ENCODE measurements at regions not wholly inside any gene's neighbourhood (a gene's known extent, or its start where the extent isn't known, plus 50 kb on each side); places are given as distances from the start of the nearest gene placed in this dataset.

DNA sequence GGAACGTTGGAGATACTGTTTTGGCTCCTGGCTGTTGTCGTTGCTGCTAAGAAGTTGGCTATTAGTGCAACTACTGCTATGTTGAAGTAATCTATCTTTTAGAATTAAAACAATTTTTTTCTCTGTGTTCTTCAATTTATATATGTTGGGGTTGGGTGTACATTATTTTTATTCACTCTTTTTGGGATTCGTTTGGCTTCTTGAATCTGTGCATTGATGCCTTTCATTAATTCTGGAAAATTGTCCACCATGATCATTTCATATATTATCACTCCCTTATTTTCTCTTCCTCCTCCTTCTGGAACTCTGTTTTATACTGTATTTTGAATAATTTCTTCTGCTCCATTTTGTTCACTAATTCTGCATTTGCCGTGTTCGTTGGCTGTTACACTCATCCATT, 199.5 kb upstream of the PLET1 start:
- no peaks in the 10 kb centered on the region for H3K36me3 ChIP-seq (ENCODE audit: control insufficient read depth, insufficient read depth, low read length)
- POLR2A ChIA-PET: no interaction called here
- H3K9me3 ChIP-seq (ENCODE audit: control insufficient read depth, insufficient read depth, low read depth, low read length): no peaks in the 10 kb centered on the region
- H3K4me3 ChIP-seq (ENCODE audit: low read depth in 2 of 2, low read length in 2 of 2): no peak overlapping the region
- H3K4me1 ChIP-seq (ENCODE audit: control insufficient read depth, insufficient read depth, low read length): no peaks in the 10 kb centered on the region
- CTCF ChIA-PET: interaction anchor here (0.6 kb wide), 1 partner anchor 312 kb away, joined by 7 read pairs; no protein-coding TSS in a partner anchor
- no peak for DNase-seq (ENCODE audit: low read depth, low spot score)
- intact Hi-C loops (cut with micrococcal nuclease; ENCODE audit: unreplicated experiment) (no loop called here), in situ Hi-C loops (cut with HindIII; ENCODE audit: low pct_unique_long_range_greater_than_20kb, low sequenced_read_pairs) (no loop called here)
- ATAC-seq: no peak
- no TSS peak for BruUV-seq (replicated peaks)
- H3K27me3 ChIP-seq (ENCODE audit: control insufficient read depth, insufficient read depth, low read length): no peaks in the 10 kb centered on the region
- TF ChIP-seq POLR2AphosphoS5 (IDR thresholded peaks at IDR 0.05; ENCODE audit: low read depth, low read length) (no peak), TCF7L2 (IDR thresholded peaks at IDR 0.05; ENCODE audit: low read depth, low read length) (no peak), SIN3A (IDR thresholded peaks at IDR 0.05; ENCODE audit: borderline replicate concordance, insufficient read depth, low read depth, low read length) (no peak)
- TF ChIP-seq, protein P1, sequence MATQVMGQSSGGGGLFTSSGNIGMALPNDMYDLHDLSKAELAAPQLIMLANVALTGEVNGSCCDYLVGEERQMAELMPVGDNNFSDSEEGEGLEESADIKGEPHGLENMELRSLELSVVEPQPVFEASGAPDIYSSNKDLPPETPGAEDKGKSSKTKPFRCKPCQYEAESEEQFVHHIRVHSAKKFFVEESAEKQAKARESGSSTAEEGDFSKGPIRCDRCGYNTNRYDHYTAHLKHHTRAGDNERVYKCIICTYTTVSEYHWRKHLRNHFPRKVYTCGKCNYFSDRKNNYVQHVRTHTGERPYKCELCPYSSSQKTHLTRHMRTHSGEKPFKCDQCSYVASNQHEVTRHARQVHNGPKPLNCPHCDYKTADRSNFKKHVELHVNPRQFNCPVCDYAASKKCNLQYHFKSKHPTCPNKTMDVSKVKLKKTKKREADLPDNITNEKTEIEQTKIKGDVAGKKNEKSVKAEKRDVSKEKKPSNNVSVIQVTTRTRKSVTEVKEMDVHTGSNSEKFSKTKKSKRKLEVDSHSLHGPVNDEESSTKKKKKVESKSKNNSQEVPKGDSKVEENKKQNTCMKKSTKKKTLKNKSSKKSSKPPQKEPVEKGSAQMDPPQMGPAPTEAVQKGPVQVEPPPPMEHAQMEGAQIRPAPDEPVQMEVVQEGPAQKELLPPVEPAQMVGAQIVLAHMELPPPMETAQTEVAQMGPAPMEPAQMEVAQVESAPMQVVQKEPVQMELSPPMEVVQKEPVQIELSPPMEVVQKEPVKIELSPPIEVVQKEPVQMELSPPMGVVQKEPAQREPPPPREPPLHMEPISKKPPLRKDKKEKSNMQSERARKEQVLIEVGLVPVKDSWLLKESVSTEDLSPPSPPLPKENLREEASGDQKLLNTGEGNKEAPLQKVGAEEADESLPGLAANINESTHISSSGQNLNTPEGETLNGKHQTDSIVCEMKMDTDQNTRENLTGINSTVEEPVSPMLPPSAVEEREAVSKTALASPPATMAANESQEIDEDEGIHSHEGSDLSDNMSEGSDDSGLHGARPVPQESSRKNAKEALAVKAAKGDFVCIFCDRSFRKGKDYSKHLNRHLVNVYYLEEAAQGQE (IDR thresholded peaks at IDR 0.05; ENCODE audit: insufficient read depth in 1 of 2, low read depth in 2 of 2, low read length in 1 of 2): no peak
- TF ChIP-seq, protein P2, sequence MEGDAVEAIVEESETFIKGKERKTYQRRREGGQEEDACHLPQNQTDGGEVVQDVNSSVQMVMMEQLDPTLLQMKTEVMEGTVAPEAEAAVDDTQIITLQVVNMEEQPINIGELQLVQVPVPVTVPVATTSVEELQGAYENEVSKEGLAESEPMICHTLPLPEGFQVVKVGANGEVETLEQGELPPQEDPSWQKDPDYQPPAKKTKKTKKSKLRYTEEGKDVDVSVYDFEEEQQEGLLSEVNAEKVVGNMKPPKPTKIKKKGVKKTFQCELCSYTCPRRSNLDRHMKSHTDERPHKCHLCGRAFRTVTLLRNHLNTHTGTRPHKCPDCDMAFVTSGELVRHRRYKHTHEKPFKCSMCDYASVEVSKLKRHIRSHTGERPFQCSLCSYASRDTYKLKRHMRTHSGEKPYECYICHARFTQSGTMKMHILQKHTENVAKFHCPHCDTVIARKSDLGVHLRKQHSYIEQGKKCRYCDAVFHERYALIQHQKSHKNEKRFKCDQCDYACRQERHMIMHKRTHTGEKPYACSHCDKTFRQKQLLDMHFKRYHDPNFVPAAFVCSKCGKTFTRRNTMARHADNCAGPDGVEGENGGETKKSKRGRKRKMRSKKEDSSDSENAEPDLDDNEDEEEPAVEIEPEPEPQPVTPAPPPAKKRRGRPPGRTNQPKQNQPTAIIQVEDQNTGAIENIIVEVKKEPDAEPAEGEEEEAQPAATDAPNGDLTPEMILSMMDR (IDR thresholded peaks at IDR 0.05): no peak
- H3K27ac ChIP-seq (ENCODE audit: low read length): no peak overlapping the region

DNA sequence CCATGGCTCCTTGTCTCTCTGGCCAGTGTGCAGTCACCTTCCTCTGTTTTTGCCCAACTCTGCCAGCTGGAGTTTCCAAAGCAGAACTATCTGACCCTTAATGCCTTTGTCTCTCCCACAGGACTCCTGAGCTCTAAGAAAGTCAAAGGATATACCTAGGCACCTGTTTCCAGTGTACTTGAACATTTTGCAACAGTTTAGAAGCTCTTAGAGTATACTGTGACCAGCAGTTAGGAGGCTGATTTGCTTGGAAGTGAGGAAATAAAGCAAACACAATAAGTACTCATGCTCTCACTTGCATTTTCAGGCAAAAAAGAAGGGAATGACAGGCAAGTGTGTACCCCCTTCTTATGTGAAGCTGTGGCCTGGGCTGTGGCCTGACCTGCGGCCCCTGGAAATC, 204.3 kb upstream of the PLET1 start:
- H3K36me3 ChIP-seq (ENCODE audit: control insufficient read depth, insufficient read depth, low read length): no peaks in the 10 kb centered on the region
- BruUV-seq (replicated peaks): no TSS peak
- H3K4me3 ChIP-seq (ENCODE audit: low read depth in 2 of 2, low read length in 2 of 2): no peak overlapping the region
- in situ Hi-C loops (cut with HindIII; ENCODE audit: low pct_unique_long_range_greater_than_20kb, low sequenced_read_pairs) (no loop called here), intact Hi-C loops (cut with micrococcal nuclease; ENCODE audit: unreplicated experiment) (no loop called here)
- no peak for TF ChIP-seq TCF7L2 (IDR thresholded peaks at IDR 0.05; ENCODE audit: low read depth, low read length)
- TF ChIP-seq POLR2AphosphoS5 (IDR thresholded peaks at IDR 0.05; ENCODE audit: low read depth, low read length): no peak
- DNase-seq (ENCODE audit: low read depth, low spot score): no peak
- no peaks in the 10 kb centered on the region for H3K4me1 ChIP-seq (ENCODE audit: control insufficient read depth, insufficient read depth, low read length)
- H3K27me3 ChIP-seq (ENCODE audit: control insufficient read depth, insufficient read depth, low read length): 0 out of 2 replicates have a peak, but pooled peaks cover 4% of the 10 kb centered on the region
- POLR2A ChIA-PET: no interaction called here
- CTCF ChIA-PET: no interaction called here
- no peaks in the 10 kb centered on the region for H3K9me3 ChIP-seq (ENCODE audit: control insufficient read depth, insufficient read depth, low read depth, low read length)
- no peak for ATAC-seq
- H3K27ac ChIP-seq (ENCODE audit: low read length): no peak overlapping the region

DNA sequence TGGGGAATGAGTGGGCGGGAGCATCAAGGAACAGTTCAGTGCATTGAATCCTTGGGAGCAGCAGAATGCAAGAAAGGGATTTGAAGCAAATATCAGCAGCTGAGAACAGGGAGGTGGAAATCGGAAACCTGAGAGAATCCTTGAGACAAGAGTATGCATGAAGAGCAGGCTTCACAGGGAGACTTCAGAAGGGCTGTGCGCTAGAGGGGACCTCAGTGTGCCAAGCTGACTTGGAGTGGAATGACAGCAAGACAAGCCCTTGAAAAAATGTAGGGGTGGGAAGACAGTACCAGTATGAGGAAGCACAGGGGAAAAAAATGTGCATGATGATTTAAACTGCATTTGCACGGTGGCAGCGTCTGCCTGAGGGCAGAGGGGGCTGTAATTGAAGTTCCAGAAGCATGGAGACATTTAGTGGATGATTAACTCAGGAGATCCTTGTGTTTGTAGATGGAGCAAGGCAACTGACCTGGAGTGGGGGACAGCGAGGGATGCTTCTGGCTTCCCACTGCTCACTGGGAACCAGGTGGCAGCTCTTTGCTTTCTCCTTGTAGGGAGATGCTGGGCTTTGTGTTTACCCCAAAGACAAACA, 204.9 kb upstream of the PLET1 start:
- Histone ChIP-seq H3K36me3 (ENCODE audit: control insufficient read depth, insufficient read depth, low read length) (no peaks in the 10 kb centered on the region), H3K4me3 (ENCODE audit: low read depth in 2 of 2, low read length in 2 of 2) (no peak overlapping the region), H3K27ac (ENCODE audit: low read length) (no peak overlapping the region), H3K27me3 (ENCODE audit: control insufficient read depth, insufficient read depth, low read length) (0 out of 2 replicates have a peak, but pooled peaks cover 4% of the 10 kb centered on the region), H3K9me3 (ENCODE audit: control insufficient read depth, insufficient read depth, low read depth, low read length) (no peaks in the 10 kb centered on the region), H3K4me1 (ENCODE audit: control insufficient read depth, insufficient read depth, low read length) (no peaks in the 10 kb centered on the region)
- ChIA-PET CTCF (no interaction called here), POLR2A (no interaction called here)
- BruUV-seq (replicated peaks): no TSS peak
- ATAC-seq: no peak
- intact Hi-C loops (cut with micrococcal nuclease; ENCODE audit: unreplicated experiment): no loop called here
- in situ Hi-C loops (cut with HindIII; ENCODE audit: low pct_unique_long_range_greater_than_20kb, low sequenced_read_pairs): no loop called here
- DNase-seq (ENCODE audit: low read depth, low spot score): no peak
- TF ChIP-seq, protein P1 (IDR thresholded peaks at IDR 0.05; ENCODE audit: insufficient read depth in 1 of 2, low read depth in 2 of 2, low read length in 1 of 2): no peak
- TF ChIP-seq, protein P2 (IDR thresholded peaks at IDR 0.05): no peak
- no peak for TF ChIP-seq SIN3A (IDR thresholded peaks at IDR 0.05; ENCODE audit: borderline replicate concordance, insufficient read depth, low read depth, low read length)
- TF ChIP-seq TCF7L2 (IDR thresholded peaks at IDR 0.05; ENCODE audit: low read depth, low read length): no peak
- no peak for TF ChIP-seq POLR2AphosphoS5 (IDR thresholded peaks at IDR 0.05; ENCODE audit: low read depth, low read length)
